22Rv1 (cell line): ENCODE measurements at regions not wholly inside any gene's neighbourhood (a gene's known extent, or its start where the extent isn't known, plus 50 kb on each side); places are given as distances from the start of the nearest gene placed in this dataset.
"Not testable (repeated sequence)": the region's sequence is repeated elsewhere in the genome, so short reads cannot be mapped to it uniquely, and the experiment has no call there.

ENCODE experiments used
- H3K27ac ChIP-seq: fragments of 450-650 bp; 2 replicates; pipeline ENCODE4 v1.5.1; 2017
- ZFX ChIP-seq: fragments of 450-650 bp; IDR thresholded peaks from 2 replicates; pipeline ENCODE4 v1.6.1; 2017; ENCODE audit warnings: antibody characterized with exemption, borderline replicate concordance
- TF ChIP-seq, protein P1 (sequence below): fragments of 450-650 bp; IDR thresholded peaks from 2 replicates; pipeline ENCODE4 v1.5.1; 2017; ENCODE audit warnings: mild to moderate bottlenecking

DNA sequence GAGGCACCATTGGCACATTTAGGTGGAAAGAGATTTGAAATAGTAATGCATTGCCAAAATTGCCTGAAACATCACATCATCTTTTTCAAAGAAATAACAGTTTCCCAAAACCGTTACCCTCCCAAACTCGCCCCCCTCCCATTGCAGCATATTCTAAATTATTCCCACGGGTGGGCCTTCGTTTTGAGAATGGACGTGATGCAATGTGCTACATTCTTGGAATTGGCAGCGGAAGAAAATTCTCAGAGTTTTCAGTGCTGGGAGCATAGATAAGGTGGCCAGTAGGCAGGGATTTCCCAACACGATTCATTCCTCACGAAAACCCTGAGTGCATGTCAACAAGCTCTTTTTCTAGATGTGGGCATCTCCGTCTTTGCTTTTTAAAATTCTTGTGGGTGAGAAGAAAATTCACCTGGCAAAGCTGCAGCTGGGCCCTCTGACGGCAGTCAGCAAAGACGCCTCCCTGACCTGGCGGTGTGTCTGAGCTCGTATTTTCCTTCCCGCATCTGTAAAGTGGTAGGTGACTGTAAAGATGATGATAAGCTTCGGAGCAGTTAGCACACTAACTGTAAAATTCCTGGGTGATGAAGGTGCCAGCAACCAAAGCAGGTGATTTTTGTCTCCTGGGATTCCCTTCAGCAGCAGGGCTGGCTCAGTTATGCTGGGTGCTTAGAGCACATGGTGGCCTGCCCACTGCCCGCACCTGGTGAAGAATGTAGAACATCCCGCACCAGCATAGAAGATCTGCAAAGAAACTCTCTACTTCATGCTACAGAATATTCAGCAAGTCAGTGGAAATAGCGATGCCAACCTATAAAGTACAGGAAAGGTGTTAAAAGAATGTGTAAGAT is 141.9 kb upstream of the KLF6 start:
- H3K27ac ChIP-seq: no peak overlapping the region
- TF ChIP-seq, protein P1, sequence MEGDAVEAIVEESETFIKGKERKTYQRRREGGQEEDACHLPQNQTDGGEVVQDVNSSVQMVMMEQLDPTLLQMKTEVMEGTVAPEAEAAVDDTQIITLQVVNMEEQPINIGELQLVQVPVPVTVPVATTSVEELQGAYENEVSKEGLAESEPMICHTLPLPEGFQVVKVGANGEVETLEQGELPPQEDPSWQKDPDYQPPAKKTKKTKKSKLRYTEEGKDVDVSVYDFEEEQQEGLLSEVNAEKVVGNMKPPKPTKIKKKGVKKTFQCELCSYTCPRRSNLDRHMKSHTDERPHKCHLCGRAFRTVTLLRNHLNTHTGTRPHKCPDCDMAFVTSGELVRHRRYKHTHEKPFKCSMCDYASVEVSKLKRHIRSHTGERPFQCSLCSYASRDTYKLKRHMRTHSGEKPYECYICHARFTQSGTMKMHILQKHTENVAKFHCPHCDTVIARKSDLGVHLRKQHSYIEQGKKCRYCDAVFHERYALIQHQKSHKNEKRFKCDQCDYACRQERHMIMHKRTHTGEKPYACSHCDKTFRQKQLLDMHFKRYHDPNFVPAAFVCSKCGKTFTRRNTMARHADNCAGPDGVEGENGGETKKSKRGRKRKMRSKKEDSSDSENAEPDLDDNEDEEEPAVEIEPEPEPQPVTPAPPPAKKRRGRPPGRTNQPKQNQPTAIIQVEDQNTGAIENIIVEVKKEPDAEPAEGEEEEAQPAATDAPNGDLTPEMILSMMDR: no peak
- no peak for TF ChIP-seq ZFX

DNA sequence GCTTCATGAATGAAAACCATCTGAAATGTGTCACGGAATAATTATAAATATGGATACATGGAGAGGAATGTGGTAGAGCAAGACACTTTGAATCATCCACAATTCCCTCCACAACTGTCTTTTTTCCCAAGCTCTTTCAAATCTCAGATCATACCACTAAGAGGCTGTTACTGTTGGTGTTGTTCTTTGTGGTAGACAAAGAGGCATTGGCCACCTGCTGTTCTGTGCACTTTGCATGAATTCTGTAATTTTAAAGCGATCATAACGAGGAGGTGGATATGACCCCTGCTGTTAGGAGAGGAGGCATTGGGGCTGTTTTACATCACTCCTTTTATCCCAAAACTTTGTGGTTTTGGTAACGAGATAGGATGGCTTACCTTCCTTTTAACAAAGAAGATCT is 141.2 kb upstream of the KLF6 start:
- H3K27ac ChIP-seq: no peak overlapping the region
- TF ChIP-seq, protein P1: no peak
- TF ChIP-seq ZFX: no peak

DNA sequence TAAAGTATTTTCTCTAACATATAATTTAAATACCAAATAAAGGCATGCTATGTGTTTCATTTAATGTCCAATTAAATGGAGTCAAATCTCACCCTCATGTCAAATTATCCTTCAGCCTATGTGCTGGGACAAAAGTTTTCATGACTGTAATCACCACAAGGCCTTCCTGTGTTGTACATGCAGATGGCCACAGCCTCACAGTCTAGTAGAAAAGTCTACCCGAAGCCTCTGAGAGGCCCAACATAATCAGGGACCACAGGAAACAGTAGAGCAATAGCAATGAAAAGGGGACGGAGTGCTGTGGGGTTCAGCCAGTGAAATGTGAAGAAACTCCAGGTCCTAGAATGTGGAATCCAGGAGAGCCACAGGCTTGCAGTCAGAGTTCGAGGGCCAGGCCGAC is 140.2 kb upstream of the KLF6 start:
- TF ChIP-seq, protein P1: no peak
- no peak for TF ChIP-seq ZFX

DNA sequence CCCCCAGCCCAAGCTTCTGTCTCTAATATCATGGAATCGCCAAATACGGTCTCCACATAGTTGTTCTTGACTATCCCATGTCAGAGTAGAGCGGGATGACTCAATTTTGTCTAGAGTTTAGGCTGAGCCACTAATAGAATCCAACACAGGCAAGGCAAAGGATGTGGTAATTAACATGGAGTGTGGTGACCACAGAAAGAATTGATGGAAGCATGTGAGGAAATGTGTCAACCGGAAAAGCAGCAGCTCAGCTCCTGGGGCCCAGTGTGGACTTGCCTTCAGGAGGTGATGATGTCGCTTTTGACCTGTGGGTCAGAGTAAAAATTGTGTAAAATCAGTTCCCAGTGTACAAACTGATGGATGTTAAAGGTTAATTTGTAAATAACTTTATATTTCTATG is 139.3 kb upstream of the KLF6 start:
- no peak overlapping the region for H3K27ac ChIP-seq
- no peak for TF ChIP-seq ZFX
- TF ChIP-seq, protein P1: no peak

More for the DNA sequence above, 140.2 kb upstream of the KLF6 start:
- no peak overlapping the region for H3K27ac ChIP-seq

DNA sequence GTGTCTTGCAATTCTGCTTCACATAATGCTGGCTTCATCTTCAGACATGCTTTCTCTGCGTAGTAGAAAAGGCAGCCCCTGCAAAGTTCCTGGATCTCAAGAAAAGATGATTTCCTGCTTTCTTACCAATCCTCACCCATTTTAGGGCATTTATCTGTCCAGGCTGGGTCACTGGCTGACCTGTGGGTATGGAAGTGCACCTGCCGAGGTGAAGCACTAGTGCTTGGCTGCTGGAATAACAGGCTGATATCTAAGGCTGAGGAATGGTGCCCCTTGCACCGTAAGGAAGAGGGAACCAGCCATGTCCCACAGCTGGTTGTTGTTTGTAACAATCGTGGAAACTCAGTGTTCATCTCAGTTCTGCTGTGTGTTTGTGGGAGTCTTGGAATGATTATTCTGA is 138.0 kb upstream of the KLF6 start:
- no peak overlapping the region for H3K27ac ChIP-seq
- TF ChIP-seq, protein P1: no peak
- no peak for TF ChIP-seq ZFX

DNA sequence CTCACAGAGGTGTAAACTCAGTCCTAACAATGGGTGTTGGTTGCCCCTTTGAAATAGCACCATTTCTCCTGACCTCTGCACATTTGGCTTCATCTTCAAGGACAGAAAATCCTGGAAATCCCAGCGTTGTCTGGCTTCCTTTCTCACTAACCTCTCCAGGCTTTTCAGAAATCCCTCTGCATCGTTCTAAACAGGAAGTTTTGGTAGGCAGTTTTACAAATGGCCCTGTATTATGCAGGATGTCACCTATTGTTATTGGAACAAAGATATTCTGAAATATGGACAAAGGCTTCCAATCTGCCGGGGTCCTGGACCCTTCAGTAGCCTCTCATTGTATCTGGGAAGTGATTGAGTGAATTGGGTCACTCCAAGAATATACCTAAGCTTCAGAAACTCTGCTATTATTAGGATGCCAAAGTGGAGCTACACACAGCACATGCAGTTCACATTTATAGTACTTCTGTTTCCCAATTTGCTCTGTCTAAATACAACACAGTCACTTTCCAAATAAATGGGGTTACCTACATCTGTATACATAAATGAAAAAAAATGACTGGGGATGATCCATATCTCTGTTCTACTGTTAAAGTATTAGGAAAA is 134.8 kb upstream of the KLF6 start:
- TF ChIP-seq ZFX: no peak
- TF ChIP-seq, protein P1: no peak
- no peak overlapping the region for H3K27ac ChIP-seq

DNA sequence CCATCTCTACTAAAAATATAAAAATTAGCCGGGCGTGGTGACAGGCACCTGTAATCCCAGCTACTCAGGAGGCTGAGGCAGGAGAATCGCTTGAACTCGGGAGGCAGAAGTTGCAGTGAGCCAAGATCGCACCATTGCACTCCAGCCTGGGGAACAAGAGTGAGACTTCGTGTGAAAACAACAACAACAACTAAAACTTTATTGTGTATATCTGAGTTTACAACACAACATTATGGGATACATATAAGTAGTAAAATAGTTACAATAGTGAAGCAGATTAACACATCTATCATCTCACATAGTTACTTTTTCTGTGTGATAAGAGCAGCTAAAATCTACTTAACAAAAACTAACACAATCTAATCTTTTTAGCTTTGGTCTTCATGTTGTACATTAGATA is 132.4 kb upstream of the KLF6 start:
- not testable (repeated sequence) for H3K27ac ChIP-seq

DNA sequence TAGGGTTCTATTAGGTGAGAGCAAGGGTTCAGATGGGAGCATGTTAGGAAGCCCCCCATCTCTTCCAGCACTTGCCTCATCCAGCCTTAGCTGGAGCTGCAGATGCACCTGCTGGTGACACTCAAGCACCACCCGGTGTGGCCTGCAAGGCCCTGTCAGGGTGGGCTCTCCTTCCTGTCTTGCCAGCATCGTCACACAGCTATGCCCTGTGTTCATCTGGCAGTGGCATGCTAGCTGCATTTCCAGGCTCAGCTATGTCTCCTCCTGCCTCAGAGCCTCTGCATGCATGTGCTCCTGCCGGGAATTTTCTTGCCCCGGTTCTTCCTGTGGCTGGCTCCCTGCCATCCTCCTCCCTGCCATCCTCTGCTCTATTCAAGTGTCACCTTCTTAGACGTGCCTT is 129.7 kb upstream of the KLF6 start:
- TF ChIP-seq ZFX: no peak
- TF ChIP-seq, protein P1: no peak
- no peak overlapping the region for H3K27ac ChIP-seq
